Frontal cortex (tissue), 3 donors: ENCODE measurements at regions not wholly inside any gene's neighbourhood (a gene's known extent, or its start where the extent isn't known, plus 50 kb on each side); places are given as distances from the start of the nearest gene placed in this dataset.

Experiments used
- DNase-seq, 2 donors: peaks; one replicate each; pipeline ENCODE4 v3.0.0; 2012; ENCODE audit warnings: low spot score in 2 of 2
- FAIRE-seq: peaks from 2 replicates; lab custom pipeline; 2012; peaks lifted over from hg19 to GRCh38; lab: Jason Lieb, UNC
- donor health status: control.
- donor health status: control.
- donor health status: control.

DNA sequence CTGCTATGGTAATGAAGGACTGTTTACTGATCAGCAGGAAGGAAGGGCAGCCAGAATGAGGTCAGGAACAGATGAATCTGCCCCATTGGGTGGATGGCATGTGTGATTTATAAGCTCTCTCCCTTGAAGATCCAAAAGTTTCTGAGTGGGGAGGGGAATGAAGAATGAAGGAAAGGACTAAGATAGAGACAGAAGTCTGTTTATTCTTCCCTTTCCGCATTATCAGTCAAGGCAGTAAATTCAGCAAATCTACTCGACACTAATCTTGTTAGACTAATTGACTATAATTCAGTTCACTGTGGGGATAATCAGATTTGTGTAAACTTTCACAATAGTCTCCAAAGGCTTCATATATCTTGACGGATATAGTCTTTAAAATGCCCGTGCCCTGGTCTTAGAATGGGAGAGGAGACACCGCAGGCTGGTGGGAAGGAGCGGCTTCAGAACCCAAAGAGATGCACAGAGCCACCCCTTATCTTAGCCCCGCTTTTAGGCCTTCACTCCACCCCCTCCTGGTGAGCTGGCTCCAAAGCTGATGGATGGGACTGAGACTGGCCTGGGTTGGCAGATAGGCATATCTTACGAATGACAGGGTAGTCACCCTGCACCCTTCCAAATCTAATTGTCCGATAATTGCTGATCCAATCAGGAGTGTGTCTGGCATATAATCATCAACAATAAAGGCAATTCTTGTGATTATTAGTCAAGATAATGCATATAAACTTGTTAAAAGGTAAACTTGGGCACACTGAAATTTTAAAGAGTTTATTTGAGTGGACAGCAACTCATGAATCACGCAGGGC, 76.0 kb upstream of the PPM1J start:
- no peak for FAIRE-seq
- DNase-seq, result no peak

DNA sequence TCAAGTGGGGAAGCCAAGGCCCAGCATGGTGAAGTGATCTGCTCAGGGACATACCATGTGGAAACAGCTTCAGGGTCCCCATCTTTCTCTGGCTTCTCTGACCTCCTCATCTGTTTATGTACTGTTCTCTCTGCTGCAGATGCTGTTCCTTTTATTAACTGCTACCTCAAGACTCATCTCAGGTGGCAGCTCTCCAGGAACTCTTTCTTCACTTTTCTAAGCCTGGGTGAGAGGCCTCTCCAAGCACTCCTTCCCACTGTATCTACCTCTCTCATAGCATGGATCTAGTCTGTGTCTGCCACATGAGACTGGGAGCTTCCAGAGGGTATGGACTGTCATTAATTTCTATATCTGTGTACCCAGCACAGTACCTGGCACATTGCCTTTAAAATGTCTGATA, 73.4 kb upstream of the PPM1J start:
- no peak for DNase-seq
- no peak for FAIRE-seq

DNA sequence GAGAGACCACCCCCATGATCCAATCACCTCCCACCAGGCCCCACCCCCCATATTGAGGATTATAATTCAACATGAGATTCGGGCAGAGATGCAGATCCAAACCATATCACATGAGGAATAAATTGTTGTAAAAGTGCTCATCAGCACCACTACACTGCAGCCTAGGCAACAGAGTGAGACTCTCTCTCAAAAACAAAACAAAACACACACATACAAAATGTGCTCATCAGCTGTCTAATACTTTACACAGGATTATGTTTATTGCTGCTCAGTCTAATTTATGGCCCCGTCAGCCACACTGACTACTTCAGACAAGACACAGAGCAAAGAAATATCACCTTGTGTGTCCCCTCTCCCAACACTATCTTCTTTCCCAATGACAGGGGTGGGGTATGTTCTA, 72.9 kb upstream of the PPM1J start:
- DNase-seq, result no peak
- FAIRE-seq, result no peak

DNA sequence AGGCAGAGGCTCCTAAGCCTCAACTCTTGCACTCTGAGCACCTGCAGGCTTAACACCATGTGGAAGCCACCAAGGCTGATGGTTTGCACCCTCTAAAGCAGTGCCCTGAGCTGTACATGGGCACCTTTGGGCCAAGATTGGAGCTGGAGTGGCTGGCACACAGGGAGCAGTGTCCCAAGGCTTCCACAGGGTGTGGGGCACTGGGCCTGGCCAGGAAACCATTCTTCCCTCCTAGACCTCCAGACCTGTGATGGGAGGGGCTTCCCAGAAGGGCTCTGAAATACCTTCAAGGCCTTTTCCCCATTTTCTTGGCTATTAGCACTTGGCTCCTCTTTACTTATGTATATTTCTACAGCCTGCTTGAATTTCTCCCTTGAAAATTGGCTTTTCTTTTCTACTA, 67.9 kb upstream of the PPM1J start:
- DNase-seq (no peak), FAIRE-seq (no peak)

DNA sequence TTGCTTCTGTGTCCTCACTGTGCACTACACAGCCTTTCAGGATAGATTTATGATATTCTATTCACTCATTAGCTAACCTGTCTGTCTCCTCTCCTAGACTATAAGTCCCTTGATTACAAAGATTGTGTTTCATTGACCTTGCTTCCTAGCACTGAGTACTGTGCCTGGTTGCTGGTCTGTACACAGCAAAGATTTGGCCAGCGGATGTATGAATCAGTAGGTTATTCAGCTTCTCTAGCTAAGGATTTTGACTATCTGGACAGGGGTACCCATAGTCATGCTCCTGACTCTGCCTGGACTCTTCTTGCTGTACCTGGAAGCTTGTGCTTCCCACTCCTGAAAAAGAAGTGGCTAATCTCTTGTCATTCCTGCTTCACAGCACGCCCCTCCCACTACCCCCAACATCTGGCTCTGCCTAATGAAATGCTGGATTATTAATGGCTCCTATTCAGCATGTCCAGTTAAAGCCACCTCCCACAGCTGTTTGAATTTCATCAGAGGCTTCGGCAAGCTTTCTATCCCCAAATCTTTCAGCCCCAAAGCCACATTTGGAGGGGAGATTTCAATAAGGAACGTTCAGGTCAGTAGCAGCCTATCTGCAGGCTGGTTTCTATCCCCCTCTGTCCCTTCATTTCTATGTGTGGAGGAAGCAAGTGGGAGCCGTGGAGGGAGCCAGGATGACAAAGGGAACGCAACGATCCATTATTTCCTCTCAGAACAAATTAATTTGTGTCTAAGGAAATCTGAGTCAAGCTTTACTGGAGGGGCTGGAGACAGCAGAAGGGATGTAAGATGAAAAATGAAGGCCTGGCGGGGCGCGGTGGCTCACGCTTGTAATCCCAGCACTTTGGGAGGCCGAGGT, 64.8 kb upstream of the PPM1J start:
- DNase-seq (no peak), FAIRE-seq (no peak)

DNA sequence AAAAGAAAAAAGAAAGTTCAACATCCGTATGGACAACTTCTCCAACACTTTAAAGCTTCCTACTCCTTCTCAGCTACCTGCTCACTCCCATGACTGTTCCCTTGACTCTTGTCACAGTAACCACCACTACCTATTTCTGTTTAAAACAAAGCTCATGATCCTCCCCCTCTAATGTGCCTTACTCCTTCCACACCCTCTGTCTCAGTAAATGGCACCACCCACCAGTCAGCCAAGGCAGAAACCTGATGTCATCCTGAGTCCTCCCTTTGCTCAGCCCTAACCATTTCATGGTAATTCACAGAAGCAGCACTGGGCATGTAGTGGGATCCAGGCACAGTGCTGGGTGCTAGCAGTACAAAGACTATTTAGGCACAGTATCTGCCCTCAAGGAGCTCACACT, 63.0 kb upstream of the PPM1J start:
- DNase-seq, result no peak
- FAIRE-seq, result no peak

DNA sequence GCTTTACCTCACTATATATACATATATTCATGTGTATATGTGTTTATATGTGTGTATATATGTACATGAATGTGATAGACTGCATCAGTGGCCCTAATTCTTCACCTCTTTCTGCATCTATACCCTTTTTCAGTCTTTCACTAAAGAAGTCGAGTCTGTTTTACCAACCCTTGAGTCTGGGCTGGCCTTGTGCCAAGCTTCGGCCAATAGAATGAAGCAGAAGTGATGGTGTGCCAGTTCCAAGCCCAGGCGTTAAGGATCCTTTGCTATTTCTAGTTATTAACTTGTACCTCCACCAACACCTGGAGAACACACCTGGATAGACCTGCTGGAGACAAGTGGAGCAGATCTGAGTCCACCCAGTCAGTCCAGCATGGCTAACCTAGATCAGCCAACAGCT, 61.6 kb upstream of the PPM1J start:
- DNase-seq, result no peak
- FAIRE-seq, result no peak

DNA sequence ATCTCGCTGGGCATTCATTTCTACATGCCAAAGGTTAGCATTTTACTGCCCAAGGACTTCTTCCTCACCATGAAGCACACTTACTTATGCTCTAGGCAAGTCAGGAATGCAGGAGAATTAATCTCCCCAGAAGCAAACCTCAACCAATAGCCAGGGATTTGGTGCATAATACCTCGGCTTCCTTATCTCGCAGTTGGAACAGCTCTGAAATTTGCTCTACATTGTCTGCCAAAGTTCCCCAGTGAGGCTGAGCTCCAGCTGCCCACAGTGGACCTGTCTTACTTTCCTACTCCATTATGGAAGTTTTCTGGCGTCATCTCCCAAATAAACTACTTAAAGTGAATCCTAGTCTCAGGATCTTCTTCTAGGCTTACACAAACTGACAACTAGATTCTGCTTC, 57.6 kb upstream of the PPM1J start:
- DNase-seq (no peak), FAIRE-seq (no peak)

DNA sequence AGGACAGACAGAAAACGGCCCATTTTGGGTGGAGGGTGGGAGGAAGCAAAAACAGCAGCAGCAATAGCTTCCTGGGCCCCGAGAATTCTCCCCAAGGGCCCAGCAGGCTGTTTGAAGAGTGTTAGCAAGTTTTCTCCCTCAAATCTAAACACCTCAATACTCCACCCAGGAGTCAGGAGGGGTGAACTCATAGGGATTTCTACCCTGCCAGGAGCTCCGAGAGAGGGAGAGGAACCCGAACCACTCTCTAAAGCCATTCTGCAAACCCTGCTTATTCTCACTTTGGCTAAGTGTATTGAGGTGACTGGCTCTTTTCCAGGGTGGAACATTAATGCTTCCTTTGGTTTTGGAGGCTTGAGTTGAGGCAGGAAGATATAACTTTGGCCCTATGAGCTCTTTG, 55.6 kb upstream of the PPM1J start:
- FAIRE-seq, result no peak

DNA sequence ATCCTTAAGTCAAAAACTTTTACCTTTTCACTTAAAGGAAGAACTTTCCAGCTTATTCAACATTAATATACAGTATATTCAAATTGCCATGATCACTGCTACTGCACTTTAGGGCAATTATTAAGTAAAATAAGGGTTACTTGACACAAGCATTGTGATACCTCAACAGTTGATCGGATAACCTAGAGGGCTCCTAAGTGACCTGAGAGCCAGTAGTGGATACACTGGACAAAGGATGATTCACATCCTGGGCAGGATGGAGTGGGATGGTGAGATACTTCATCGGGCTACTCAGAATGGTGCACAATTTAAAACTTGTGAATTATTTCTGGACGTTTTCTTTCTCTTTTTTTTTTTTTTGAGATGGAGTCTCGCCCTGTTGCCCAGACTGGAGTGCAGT, 54.5 kb upstream of the PPM1J start:
- FAIRE-seq, result no peak

More for the DNA sequence above, 55.6 kb upstream of the PPM1J start:
- no peak for DNase-seq

DNA sequence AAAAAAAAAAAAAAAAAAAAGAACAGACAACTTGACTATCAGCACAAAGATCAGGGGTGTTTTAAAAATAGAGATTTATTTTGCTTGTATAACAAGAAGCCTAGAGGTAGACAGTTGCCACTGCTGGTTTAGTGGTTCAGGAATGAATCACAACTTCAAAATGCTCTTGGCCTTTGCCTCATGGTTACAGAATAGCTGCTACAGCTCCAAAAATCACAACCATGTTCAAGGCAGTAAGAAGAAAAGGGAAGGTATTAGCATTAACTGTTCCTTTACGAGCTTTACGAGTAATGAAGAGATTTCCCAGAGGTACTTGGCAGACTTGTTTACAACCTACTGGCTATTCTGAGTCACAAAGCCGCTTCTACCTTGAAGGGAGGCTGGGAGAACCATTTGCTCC, 52.5 kb upstream of the PPM1J start:
- FAIRE-seq (no peak), DNase-seq (no peak)

More for the DNA sequence above, 54.5 kb upstream of the PPM1J start:
- no peak for DNase-seq
